ENCODE measurements at regions not wholly inside any gene's neighbourhood (a gene's known extent, or its start where the extent isn't known, plus 50 kb on each side); places are given as distances from the start of the nearest gene placed in this dataset.

DNA sequence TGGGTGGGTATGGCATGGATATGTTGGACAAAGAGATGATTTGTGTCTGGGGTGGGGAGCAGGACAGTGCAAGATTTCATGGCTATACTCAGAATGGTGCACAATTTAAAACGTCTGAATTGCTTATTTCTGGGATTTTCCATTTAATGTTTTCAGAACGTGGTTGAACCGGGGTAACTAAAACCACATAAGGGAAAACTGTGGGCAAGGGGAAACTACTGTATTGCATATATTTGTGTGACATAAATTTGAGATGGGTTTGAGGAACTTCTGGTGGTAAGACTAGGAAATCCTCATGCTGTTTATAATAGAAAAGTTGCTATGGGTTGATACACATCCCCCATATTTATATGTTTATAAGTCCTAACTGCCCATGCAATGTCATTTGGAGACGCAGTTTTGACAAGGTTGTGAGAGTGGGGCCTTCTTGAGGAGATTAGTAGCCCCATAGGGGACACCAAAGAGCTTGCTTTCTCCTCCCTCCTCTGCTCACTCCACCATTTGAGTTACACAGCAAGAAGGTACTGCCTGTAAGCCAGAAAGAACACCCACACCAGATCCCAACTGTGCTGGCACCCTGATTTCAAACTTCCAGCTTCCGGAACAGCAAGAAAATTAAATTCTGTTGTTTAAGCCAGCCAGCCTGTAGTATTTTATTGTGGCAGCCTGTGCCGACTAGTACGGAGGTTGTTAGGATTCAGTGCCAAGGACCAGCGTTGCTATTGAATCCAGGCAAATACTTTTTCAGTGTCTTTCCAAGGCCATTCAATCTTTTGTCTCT, 2118.9 kb downstream of the MAT2B start:
- TF ChIP-seq, protein P1, sequence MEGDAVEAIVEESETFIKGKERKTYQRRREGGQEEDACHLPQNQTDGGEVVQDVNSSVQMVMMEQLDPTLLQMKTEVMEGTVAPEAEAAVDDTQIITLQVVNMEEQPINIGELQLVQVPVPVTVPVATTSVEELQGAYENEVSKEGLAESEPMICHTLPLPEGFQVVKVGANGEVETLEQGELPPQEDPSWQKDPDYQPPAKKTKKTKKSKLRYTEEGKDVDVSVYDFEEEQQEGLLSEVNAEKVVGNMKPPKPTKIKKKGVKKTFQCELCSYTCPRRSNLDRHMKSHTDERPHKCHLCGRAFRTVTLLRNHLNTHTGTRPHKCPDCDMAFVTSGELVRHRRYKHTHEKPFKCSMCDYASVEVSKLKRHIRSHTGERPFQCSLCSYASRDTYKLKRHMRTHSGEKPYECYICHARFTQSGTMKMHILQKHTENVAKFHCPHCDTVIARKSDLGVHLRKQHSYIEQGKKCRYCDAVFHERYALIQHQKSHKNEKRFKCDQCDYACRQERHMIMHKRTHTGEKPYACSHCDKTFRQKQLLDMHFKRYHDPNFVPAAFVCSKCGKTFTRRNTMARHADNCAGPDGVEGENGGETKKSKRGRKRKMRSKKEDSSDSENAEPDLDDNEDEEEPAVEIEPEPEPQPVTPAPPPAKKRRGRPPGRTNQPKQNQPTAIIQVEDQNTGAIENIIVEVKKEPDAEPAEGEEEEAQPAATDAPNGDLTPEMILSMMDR (IDR thresholded peaks at IDR 0.05) = no peak
- TF ChIP-seq POLR2A (IDR thresholded peaks at IDR 0.05) = no peak
